Psoas muscle (tissue), 7 donors: ENCODE measurements at regions not wholly inside any gene's neighbourhood (a gene's known extent, or its start where the extent isn't known, plus 50 kb on each side); places are given as distances from the start of the nearest gene placed in this dataset.

Experiments
- ATAC-seq, 4 donors: fragments of 200-7000 bp; cut with Tn5 transposase; one replicate each; pipeline ENCODE4 v1.9.1; 2020; ENCODE audit warnings: moderate library complexity in 3 of 4, mild to moderate bottlenecking in 2 of 4
- DNase-seq, 2 donors: peaks; one replicate each; pipeline ENCODE4 v3.0.0-alpha.2; 2020
- H3K27ac ChIP-seq: fragments of 200-600 bp; one replicate; pipeline ENCODE4 v1.8.0; 2022
- H3K27me3 ChIP-seq, 3 donors: fragments of 200-600 bp in 1 of 3; one replicate each; pipeline versions ENCODE4 v1.6.1 to v1.8.0; 2013 to 2022; ENCODE audit warnings: low read length in 2 of 3, mild to moderate bottlenecking in 2 of 3, moderate library complexity in 1 of 3; ENCODE audit not compliant: insufficient read depth in 3 of 3
- H3K36me3 ChIP-seq, 2 donors: fragments of 200-600 bp in 1 of 2; one replicate each; pipeline versions ENCODE4 v1.6.1 to v1.8.0; 2013 to 2022; ENCODE audit warnings: low read depth in 1 of 2, mild to moderate bottlenecking in 1 of 2, moderate library complexity in 1 of 2; ENCODE audit not compliant: insufficient read depth in 1 of 2
- H3K4me1 ChIP-seq: fragments of 200-600 bp; one replicate; pipeline ENCODE4 v1.8.0; 2022
- H3K4me3 ChIP-seq: fragments of 200-600 bp; one replicate; pipeline ENCODE4 v1.8.0; 2022; ENCODE audit warnings: mild to moderate bottlenecking
- H3K9me3 ChIP-seq: fragments of 200-600 bp; one replicate; pipeline ENCODE4 v1.8.0; 2022
- WGBS, 3 donors: extraction: QIAGEN DNeasy Blood & Tissue Kit; methylation state at CpG; one replicate each; pipeline versions ENCODE4 v1.1.6 to v1.1.7; 2013; 5-methylcytosine and 5-hydroxymethylcytosine counted together
- intact Hi-C, 2 donors: fragments of 100-400 bp; cut with DNase I; formaldehyde crosslinking; loops; one replicate each; pipeline versions ENCODE4 v1.11.0 to v1.14.2; 2022
- TF ChIP-seq, protein P1 (sequence below): fragments of 200-600 bp; IDR thresholded peaks from one replicate; pipeline ENCODE4 v1.8.0; 2022; ENCODE audit warnings: antibody characterized with exemption
- donor health status: healthy with polysubstance abuse.
- donor health status: DM: no; HTN: no; CAD: no; lungs with moderate emphysema.
- donor health status: Bipolar disorder and iron deficiency.
- donor health status: healthy.
- donor health status: DM: yes; HTN: yes; CAD: no.
- donor health status: DM: no; HTN: no; CAD: no.
- donor health status: DM: yes; HTN: yes; CAD: no.

DNA sequence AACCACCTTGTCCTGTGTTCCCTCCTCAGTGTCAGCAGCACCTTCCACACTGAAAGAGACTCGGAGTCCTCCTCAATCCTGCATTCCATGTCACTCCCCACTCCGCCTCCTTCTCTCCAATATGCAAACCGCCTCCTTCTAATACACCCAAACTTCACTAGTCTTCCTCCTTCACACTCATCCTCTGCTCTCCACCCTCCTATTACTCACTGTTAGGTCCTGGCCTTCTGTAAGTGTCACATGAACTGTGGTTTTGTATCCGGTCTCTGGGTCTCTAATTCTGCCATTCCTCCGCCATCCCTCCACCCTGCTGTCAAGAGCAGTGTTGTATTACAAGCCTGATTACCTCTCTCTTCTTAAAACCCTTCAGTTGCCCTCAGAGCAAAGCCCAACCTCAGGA, 200.5 kb upstream of the CDYL start:
- intact Hi-C loops = no loop called here
- no peak for ATAC-seq

DNA sequence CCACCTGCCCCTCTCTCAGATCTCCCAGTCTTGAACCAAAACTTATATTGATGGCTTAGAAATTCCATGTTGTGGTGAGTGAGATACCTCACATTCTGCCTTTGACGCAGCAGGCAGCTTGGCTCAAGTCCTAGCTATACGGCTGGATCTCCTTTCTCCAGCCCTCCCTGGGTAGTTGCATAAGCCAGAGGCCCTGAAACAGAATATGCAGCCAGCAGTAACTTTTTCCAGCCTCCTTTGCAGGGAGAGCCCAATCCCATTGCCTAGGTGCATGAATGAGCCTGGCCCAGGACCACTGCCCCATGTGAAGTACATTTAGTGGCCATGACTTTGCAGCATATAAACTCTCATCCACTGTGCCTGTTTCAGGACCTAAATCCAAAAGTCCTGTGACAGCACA, 202.2 kb upstream of the CDYL start:
- Histone ChIP-seq H3K4me3 (no peak overlapping the region), H3K27ac (no peak overlapping the region), H3K27me3 (no peaks in the 10 kb centered on the region), H3K36me3 (no peaks in the 10 kb centered on the region), H3K4me1 (no peaks in the 10 kb centered on the region), H3K9me3 (peaks cover 18% of the 10 kb centered on the region)
- intact Hi-C loops = no loop called here
- ATAC-seq (no peak), DNase-seq (no peak)
- 43 to 50% (median 46%) methylated on average over 2 of the region's 2 CpGs for WGBS, 3 donors
- TF ChIP-seq, protein P1, sequence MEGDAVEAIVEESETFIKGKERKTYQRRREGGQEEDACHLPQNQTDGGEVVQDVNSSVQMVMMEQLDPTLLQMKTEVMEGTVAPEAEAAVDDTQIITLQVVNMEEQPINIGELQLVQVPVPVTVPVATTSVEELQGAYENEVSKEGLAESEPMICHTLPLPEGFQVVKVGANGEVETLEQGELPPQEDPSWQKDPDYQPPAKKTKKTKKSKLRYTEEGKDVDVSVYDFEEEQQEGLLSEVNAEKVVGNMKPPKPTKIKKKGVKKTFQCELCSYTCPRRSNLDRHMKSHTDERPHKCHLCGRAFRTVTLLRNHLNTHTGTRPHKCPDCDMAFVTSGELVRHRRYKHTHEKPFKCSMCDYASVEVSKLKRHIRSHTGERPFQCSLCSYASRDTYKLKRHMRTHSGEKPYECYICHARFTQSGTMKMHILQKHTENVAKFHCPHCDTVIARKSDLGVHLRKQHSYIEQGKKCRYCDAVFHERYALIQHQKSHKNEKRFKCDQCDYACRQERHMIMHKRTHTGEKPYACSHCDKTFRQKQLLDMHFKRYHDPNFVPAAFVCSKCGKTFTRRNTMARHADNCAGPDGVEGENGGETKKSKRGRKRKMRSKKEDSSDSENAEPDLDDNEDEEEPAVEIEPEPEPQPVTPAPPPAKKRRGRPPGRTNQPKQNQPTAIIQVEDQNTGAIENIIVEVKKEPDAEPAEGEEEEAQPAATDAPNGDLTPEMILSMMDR = no peak

More for the DNA sequence above, 200.5 kb upstream of the CDYL start:
- Histone ChIP-seq H3K27me3 (no peaks in the 10 kb centered on the region), H3K27ac (no peak overlapping the region), H3K9me3 (peaks cover 8% of the 10 kb centered on the region), H3K4me3 (no peak overlapping the region), H3K4me1 (no peaks in the 10 kb centered on the region), H3K36me3 (no peaks in the 10 kb centered on the region)
- TF ChIP-seq, protein P1 = no peak
- WGBS, 3 donors = 95 to 98% (median 96%) methylated on average over 5 of the region's 5 CpGs
- DNase-seq = no peak

DNA sequence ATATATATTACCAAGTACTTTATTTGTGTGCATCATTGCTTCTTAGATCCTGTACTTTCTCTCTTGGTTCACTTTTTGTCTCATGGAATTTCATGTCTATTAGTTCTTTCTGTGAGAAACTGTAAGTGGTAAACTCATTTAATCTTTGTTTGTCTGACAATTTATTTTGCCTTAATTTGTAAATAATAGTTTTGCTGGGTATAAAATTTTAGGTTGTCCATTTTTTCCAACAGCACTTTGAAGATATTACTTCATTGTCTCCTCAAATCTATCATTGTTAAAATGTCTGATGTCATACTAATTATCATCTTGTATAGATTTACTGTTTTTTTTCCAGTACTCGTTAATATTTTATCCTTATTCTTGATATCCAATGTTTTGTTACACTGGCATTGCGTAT, 205.2 kb upstream of the CDYL start:
- WGBS, 3 donors = 96 to 99% (median 98%) methylated on average over 2 of the region's 2 CpGs
- Histone ChIP-seq H3K9me3 (peaks cover 18% of the 10 kb centered on the region), H3K27me3 (no peaks in the 10 kb centered on the region), H3K36me3 (no peaks in the 10 kb centered on the region), H3K4me1 (no peaks in the 10 kb centered on the region), H3K27ac (no peak overlapping the region), H3K4me3 (no peak overlapping the region)
- intact Hi-C loops = no loop called here
- TF ChIP-seq, protein P1 = no peak
- ATAC-seq = no peak
- no peak for DNase-seq

DNA sequence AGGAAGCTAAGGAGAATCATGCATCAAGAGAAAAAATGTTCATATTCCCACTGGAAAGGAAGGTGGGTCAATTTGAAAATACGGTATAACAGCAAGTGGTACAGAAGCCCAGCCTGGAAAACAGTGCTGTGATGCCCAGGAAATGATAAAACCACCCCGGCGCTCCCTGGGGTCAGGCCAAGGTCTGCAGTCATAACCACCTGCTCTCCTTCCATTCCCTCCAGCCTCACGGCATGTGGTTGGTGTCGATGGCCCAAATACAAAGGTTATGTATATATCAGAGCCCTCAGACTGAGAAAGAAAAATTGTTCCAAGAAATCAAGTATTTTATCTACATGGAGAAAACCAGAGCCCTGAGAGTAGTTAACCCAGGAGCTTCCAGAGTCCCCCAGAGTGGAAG, 208.1 kb upstream of the CDYL start:
- Histone ChIP-seq H3K27ac (no peak overlapping the region), H3K36me3 (no peaks in the 10 kb centered on the region), H3K27me3 (no peaks in the 10 kb centered on the region), H3K4me1 (no peaks in the 10 kb centered on the region), H3K9me3 (peaks cover 18% of the 10 kb centered on the region), H3K4me3 (no peak overlapping the region)
- WGBS, 3 donors = 39 to 49% (median 43%) methylated on average over 5 of the region's 5 CpGs
- DNase-seq = no peak
- TF ChIP-seq, protein P1 = no peak
- no peak for ATAC-seq
- intact Hi-C loops = no loop called here

DNA sequence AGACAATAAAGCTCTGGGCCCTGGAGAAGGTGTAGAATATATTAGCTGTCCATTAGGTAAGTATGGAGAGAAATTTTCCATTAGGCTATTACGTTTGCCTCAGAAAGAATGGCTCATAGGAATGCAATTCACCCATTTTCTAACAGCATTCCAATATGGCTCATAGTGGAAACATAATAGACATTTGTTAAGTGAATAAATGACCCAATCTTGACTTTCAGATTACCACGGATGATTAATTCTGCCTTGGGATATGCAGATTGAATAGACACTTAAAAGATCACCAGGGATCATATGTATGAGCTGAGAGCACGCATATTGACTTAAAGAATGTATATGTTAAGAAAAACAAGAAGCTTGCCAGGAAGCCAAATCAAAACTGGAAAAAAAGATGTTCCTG, 209.1 kb upstream of the CDYL start:
- H3K27me3 ChIP-seq = no peaks in the 10 kb centered on the region
- ATAC-seq (no peak), DNase-seq (no peak)
- intact Hi-C loops = no loop called here
- H3K9me3 ChIP-seq = peaks cover 18% of the 10 kb centered on the region
- WGBS, 3 donors = 82 to 83% (median 83%) methylated on average over 3 of the region's 3 CpGs
- H3K36me3 ChIP-seq = no peaks in the 10 kb centered on the region
- H3K4me1 ChIP-seq = no peaks in the 10 kb centered on the region
- TF ChIP-seq, protein P1 = no peak
- no peak overlapping the region for H3K4me3 ChIP-seq
- H3K27ac ChIP-seq = no peak overlapping the region
